ENCODE measurements at regions not wholly inside any gene's neighbourhood (a gene's known extent, or its start where the extent isn't known, plus 50 kb on each side); places are given as distances from the start of the nearest gene placed in this dataset.
"Not testable (repeated sequence)": the region's sequence is repeated elsewhere in the genome, so short reads cannot be mapped to it uniquely, and the experiment has no call there.

GRCh38 chr2:17373741-17374140 is 144.5 kb downstream of the RAD51AP2 start:
- WGBS, result 84% methylated on average over 1 of the region's 1 CpG
- DNase-seq (ENCODE audit: low spot score in 2 of 2), result no peak
- no peaks in the 10 kb centered on the region for H3K27me3 ChIP-seq
- H3K4me3 ChIP-seq, result no peak overlapping the region
- no peaks in the 10 kb centered on the region for H3K36me3 ChIP-seq
- H3K4me1 ChIP-seq, result no peaks in the 10 kb centered on the region
- no peak overlapping the region for H3K27ac ChIP-seq
- TF ChIP-seq CTCF (IDR thresholded peaks at IDR 0.05), result no peak
- no peak for TF ChIP-seq POLR2AphosphoS5 (IDR thresholded peaks at IDR 0.05)
- TF ChIP-seq EP300 (IDR thresholded peaks at IDR 0.05), result no peak
- TF ChIP-seq POLR2A (IDR thresholded peaks at IDR 0.05), result no peak
- no peaks in the 10 kb centered on the region for H3K9me3 ChIP-seq

DNA sequence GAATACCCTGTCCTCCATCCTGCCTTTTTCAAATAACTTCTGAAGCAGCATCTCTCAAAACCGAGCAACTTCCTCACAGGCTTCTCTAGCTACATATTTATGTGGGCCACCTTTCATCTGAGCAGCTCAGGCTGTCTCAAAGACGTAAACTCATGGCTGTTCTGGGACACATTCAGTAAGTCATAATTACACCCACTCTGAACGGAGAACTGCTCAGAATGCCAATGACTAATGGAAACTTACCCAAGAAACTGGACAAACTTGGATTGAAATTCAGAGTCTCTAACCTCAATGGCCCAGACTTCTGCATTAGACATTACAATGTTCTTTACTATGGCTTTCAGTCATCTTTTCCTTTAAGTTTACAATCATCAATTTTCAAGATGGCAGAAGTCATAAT is 145.2 kb downstream of the RAD51AP2 start:
- Histone ChIP-seq H3K27ac (no peak overlapping the region), H3K9me3 (no peaks in the 10 kb centered on the region), H3K36me3 (no peaks in the 10 kb centered on the region), H3K4me1 (no peaks in the 10 kb centered on the region), H3K4me3 (no peak overlapping the region), H3K27me3 (no peaks in the 10 kb centered on the region)
- 80% methylated on average over 3 of the region's 3 CpGs for WGBS
- no peak for DNase-seq (ENCODE audit: low spot score in 2 of 2)
- TF ChIP-seq POLR2A (IDR thresholded peaks at IDR 0.05) (no peak), EP300 (IDR thresholded peaks at IDR 0.05) (no peak)

- DNase-seq (ENCODE audit: low spot score in 2 of 2), result no peak
- no peaks in the 10 kb centered on the region for H3K27me3 ChIP-seq
- TF ChIP-seq POLR2A (IDR thresholded peaks at IDR 0.05), result no peak
- no peak for TF ChIP-seq POLR2AphosphoS5 (IDR thresholded peaks at IDR 0.05)
- no peak for TF ChIP-seq EP300 (IDR thresholded peaks at IDR 0.05)
- no peak for TF ChIP-seq CTCF (IDR thresholded peaks at IDR 0.05)
- no peaks in the 10 kb centered on the region for H3K36me3 ChIP-seq
- H3K4me1 ChIP-seq, result no peaks in the 10 kb centered on the region
- no peak overlapping the region for H3K27ac ChIP-seq
- no peaks in the 10 kb centered on the region for H3K9me3 ChIP-seq
- no peak overlapping the region for H3K4me3 ChIP-seq
Measured at GRCh38 chr2:17363846-17364245, 154.4 kb downstream of the RAD51AP2 start.

DNA sequence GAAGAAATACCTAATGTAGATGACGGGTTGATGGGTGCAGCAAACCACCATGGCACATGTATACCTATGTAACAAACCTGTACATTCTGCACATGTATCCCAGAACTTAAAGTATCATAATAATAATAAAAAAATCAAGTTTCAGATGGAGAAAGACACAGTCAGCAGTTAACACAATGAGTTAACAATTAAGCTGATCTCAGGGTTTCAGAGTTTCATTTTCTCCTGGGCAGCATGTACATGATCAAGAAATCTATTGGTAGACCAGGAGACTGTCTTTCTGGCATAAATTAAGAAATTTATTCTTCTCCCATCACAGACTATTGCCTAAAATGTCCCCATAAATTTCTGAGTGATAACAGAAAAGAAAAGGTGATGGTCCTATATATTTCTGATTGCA is 155.3 kb downstream of the RAD51AP2 start:
- H3K27me3 ChIP-seq, result no peaks in the 10 kb centered on the region
- DNase-seq (ENCODE audit: low spot score in 2 of 2), result no peak
- H3K4me1 ChIP-seq, result no peaks in the 10 kb centered on the region
- H3K9me3 ChIP-seq, result no peaks in the 10 kb centered on the region
- no peak overlapping the region for H3K27ac ChIP-seq
- WGBS, result 88% methylated on average over 1 of the region's 1 CpG
- H3K36me3 ChIP-seq, result no peaks in the 10 kb centered on the region
- H3K4me3 ChIP-seq, result no peak overlapping the region
- TF ChIP-seq POLR2A (IDR thresholded peaks at IDR 0.05) (no peak), CTCF (IDR thresholded peaks at IDR 0.05) (no peak), EP300 (IDR thresholded peaks at IDR 0.05) (no peak), POLR2AphosphoS5 (IDR thresholded peaks at IDR 0.05) (no peak)

GRCh38 chr2:17355608-17356329 is 162.5 kb downstream of the RAD51AP2 start:
- 80% methylated on average over 6 of the region's 6 CpGs for WGBS
- no peak for DNase-seq (ENCODE audit: low spot score in 2 of 2)
- TF ChIP-seq CTCF (IDR thresholded peaks at IDR 0.05), result no peak
- TF ChIP-seq POLR2AphosphoS5 (IDR thresholded peaks at IDR 0.05), result no peak
- TF ChIP-seq EP300 (IDR thresholded peaks at IDR 0.05), result no peak
- no peak for TF ChIP-seq POLR2A (IDR thresholded peaks at IDR 0.05)
- Histone ChIP-seq H3K4me1 (no peaks in the 10 kb centered on the region), H3K9me3 (peaks cover 2% of the 10 kb centered on the region), H3K27ac (no peak overlapping the region), H3K27me3 (no peaks in the 10 kb centered on the region), H3K4me3 (no peak overlapping the region), H3K36me3 (no peaks in the 10 kb centered on the region)

DNA sequence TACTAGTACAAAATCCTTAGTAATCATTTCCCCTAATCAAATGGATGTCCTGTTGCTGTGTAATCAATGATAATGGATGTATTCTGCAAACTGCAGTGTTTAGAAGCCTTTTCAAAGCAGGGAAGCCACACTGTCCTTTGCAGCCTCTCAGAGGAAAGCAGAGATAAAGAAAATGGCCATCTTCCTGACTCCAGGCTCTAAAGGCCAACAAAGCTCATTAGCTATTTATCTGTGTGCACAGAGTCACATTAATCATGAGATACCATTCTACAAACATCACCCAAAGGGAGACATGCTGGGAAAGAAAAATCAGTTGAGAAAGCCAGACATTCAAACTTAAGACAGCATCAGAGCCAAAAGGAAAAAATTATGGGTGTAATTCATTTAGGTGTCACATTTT is 165.0 kb downstream of the RAD51AP2 start:
- H3K27ac ChIP-seq, result no peak overlapping the region
- DNase-seq (ENCODE audit: low spot score in 2 of 2), result no peak
- H3K4me1 ChIP-seq, result no peaks in the 10 kb centered on the region
- peaks cover 5% of the 10 kb centered on the region for H3K9me3 ChIP-seq
- H3K4me3 ChIP-seq, result no peak overlapping the region
- TF ChIP-seq POLR2A (IDR thresholded peaks at IDR 0.05) (no peak), POLR2AphosphoS5 (IDR thresholded peaks at IDR 0.05) (no peak), CTCF (IDR thresholded peaks at IDR 0.05) (no peak), EP300 (IDR thresholded peaks at IDR 0.05) (no peak)
- H3K27me3 ChIP-seq, result no peaks in the 10 kb centered on the region
- no peaks in the 10 kb centered on the region for H3K36me3 ChIP-seq

DNA sequence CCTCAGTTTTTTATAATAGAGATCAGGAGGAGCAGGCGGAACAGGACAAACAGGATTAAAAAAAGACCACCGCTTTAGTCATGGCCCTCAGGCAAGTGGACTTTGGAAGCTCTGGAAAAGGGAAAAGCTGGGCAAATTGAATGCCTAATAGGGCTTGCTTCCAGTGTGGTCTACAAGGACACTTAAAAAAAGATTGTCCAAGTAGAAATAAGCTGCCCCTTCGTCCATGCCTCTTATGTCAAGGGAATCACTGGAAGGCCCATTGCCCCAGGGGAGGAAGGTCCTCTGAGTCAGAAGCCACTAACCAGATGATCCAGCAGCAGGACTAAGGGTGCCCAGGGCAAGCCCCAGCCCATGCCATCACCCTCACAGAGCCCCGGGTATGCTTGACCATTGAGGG is 175.5 kb downstream of the RAD51AP2 start:
- not testable (repeated sequence) for H3K4me3 ChIP-seq; DNase-seq (ENCODE audit: low spot score in 2 of 2); H3K9me3 ChIP-seq; H3K27ac ChIP-seq; H3K4me1 ChIP-seq; H3K36me3 ChIP-seq; H3K27me3 ChIP-seq
- WGBS, result 87% methylated on average over 4 of the region's 4 CpGs

All from suprapubic skin (tissue), 4 donors.